Endometrium (tissue), 2 donors: ENCODE measurements at regions not wholly inside any gene's neighbourhood (a gene's known extent, or its start where the extent isn't known, plus 50 kb on each side); places are given as distances from the start of the nearest gene placed in this dataset.

Experiments
- FAIRE-seq: peaks from 2 replicates; lab custom pipeline; 2012; peaks lifted over from hg19 to GRCh38; lab: Jason Lieb, UNC
- donor health status: control.
- donor health status: control.

- FAIRE-seq, result no peak
Measured at GRCh38 chr1:83725735-83726360, 273.1 kb downstream of the TTLL7 start.

GRCh38 chr1:83718338-83718737 is 280.6 kb downstream of the TTLL7 start:
- FAIRE-seq, result no peak

- no peak for FAIRE-seq
Measured at GRCh38 chr1:83717785-83718184, 281.1 kb downstream of the TTLL7 start.

- FAIRE-seq, result no peak
Measured at GRCh38 chr1:83716641-83717040, 282.3 kb downstream of the TTLL7 start.

DNA sequence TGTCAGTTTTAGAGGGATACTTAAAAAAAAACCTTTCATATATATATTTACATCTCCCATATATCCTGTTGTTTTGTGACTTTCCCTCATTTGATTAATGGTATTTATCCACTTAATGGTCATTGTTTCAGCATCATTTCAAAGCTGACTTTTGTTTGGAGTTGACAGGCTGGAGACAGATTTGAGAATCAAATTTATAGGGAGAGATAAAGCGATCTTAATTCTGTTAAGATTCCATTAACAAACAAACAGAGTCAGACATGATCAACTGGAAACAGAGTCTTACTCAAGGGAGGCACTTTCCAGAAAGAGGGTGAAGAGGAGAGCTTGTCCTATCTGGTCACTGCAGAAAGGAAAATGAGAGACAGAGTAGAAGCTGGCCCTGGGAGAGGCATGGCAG is 283.4 kb downstream of the TTLL7 start:
- FAIRE-seq, result no peak

GRCh38 chr1:83709662-83710061 is 289.3 kb downstream of the TTLL7 start:
- no peak for FAIRE-seq

DNA sequence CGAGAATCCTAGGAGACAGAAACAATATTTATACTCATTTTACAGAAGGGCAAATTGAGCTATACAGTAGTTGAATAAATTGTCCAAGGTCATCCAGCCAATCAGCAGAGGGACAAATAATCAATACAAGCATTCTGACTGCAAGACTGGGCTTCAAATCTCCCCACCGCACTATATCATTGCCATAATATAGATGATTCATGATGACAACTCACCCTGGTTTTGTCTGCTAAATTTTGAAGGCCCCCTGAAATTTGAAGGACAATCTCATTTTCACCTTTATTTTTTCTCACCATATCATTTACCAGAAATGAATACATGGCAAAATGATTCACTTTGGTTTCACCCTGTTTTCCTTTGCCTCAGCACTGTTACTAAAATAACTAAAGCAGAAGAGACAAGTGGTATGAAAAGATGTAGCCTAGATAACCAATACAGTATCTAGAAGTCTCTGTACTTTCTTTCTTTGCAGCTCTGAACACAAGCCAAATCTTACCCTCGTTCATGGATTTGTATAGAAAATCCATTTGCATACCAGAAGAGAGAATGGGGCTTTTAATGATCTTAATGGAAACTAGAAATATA is 292.5 kb downstream of the TTLL7 start:
- FAIRE-seq, result no peak

DNA sequence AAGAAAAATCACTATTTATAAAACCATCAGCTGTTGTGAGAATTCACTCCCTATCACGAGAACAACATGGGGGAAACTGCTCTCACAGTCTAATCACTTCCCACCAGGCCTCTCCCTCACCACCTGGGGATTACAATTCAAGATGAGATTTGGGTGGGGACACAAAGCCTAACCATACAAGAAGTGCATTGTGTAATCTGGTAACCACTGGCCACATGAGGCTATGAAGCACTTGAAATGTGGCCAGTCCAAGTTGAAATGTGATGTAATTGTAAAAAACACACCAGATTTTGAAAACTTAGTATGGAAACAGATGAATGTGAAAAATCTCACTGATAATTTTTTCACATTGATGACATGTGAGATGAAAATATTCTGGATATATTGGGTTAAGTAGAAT is 293.8 kb downstream of the TTLL7 start:
- no peak for FAIRE-seq

DNA sequence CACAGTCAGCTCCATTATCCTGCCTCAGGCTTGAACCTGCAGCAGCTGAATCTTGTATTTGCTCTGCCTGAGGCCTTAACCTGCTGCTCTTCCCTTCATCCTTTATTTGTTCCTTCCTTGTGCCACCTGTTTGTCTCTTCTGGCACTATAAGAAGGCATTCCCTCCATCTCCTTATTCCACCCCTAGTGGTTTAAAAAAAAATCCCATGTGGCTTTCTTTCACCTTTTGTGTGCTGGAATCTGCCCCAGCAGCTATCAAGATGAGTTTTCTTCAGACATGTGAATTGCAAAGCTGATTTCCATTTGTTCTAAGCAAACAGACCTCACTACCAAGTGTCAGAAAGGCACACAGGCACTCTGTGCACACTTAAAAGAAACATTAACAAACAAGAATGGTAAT is 294.6 kb downstream of the TTLL7 start:
- FAIRE-seq, result no peak

DNA sequence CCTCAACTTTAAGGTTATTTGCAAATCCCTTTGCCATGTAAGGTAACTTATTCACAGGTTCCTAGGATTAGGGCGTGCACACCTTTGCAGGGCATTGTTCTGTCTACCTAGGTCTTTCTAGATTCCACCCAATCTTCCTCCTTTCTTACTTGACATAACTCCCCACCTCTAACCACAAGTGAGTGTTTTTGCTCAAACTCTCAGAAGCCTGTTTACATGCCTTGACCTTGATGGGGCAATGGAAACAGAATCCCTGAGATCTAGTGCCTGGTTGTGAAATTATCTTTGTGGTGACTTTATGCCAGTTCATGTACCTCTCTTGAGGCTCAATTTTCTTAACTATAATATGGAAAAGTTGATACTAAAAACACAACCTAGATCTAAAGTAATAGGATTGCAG is 296.6 kb downstream of the TTLL7 start:
- no peak for FAIRE-seq

DNA sequence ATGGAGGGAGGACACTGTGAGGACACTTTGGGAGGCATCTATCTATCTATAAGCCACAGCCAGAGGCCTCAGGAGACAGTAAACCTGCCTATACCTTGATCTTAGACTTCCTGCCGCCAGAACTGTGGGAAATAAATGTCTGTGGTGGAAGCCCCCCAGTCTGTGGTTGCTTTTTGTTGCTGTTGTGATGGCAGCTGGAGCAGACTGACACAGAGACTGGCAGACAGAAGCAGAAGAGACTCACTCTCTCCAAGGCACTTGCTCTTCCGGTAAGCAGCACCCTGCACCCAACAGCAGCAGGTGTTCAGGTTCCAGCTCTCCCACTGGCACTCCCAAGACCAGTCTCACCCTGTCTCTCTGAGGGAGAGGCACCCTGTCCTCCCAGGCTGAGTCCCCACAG is 297.6 kb downstream of the TTLL7 start:
- FAIRE-seq, result no peak

DNA sequence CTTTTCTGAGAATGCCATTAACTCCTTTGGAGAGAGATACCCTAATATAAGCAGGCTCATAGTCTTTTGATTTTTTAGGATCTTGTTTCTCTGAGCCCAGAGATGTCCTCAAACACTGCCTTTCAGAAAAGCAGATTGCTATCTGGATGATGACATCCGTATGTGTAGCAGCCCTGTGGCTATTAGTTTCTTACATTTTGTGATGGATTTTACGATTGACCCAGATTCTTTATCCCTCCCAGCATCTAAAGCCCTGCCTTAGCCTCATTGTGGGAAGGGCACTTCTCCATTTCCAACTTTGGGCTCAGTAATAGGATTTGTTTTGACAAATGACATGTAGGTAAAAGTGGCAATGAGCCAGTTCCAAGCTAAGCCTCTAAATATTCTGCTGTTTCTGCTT is 300.3 kb downstream of the TTLL7 start:
- no peak for FAIRE-seq

- FAIRE-seq, result no peak
Measured at GRCh38 chr1:83697961-83698360, 301.0 kb downstream of the TTLL7 start.

- no peak for FAIRE-seq
Measured at GRCh38 chr1:83697220-83697619, 301.7 kb downstream of the TTLL7 start.

DNA sequence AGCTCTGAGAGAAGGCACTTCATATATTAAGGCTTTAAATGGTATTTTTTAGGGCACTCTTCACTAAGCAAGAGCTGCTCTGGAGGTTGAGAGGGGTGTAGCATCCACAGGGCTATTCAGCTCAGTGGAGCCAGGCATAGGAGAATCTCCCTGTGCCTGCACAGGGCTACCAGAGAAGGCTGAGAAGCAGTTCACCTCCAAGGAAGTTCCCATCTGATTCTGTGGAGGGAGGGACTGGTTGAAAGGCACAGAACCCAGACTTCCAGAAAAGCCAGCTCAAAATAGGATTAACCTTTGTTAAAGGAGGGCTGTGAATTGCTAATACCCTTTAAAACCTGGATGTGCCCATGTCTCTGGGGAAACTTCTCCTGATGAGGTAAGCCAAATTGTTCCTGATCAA is 304.5 kb downstream of the TTLL7 start:
- no peak for FAIRE-seq

DNA sequence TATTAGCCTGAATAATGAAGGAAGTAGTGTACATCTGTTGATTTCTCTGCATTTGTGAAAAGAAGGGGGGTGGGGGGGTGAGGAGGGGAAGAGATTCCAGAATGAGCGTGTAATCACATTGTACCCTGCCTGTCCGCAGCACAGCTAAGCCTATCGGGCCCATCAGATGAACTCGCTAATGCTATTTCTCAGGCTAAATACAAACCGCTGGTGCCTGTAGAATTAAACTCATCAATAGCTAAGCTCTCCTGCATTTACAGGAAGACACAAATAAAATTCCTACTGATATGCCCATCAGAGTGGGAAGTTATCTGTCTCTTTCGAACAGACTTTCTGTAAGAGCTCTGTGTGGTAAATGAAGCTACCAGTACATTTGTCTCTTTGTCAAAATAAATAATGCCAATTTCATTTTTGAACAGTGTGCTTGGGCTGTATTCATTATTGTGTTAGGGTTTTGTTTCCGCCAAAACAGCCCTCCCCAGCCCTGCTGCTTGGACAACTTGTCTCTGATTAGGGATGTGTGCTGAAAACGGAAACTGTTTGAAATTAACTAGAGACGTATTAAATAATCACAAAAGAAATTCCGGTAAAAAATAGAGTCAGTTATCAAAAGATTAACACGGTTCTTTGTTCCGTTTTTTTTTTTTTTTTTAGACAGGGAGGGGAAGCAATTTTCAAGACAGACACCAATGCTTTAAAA is 305.4 kb downstream of the TTLL7 start:
- FAIRE-seq, result no peak

DNA sequence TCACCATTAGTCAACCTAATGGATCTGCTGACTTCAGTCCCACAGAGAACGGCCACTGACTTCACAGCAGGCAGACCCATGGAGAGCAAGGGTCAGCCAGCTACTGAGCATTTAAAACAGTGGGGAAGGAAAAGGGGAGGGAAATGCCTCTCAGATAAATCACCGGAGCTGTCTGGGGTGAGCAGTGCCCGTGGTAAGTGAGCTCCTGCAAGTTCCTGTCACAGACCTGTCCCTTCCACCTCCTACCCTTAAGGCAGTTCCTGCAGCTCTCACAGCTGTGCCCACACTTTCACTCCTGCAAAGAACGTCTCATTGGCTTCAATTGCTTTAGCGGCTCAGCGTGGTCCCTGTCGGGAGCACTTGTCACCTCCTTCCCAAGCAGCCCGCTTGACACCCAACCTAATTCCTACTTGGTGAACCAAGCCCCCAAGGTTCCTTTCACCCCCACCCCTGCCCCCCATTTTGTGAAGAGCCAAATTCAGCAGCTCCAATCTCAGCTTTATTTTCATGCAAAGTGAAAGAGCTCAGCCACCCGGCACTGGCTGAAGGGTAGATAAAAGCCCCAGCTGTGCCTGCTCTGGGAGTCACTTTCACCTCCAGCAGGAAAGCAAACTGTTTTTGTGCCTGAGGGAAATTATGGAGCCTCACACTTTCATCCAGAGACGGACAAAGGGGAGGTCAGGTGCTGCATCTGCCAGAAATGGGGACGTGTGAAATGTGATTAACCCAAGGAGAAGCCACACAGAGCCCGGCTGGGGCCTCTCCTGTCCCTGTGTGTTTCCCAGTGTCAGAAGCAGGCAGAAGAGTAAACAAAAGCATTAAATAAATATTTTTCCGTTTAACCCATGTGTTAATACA is 306.2 kb downstream of the TTLL7 start:
- no peak for FAIRE-seq

- FAIRE-seq, result no peak
Measured at GRCh38 chr1:83691953-83692500, 306.9 kb downstream of the TTLL7 start.

- no peak for FAIRE-seq
Measured at GRCh38 chr1:83689921-83690868, 308.7 kb downstream of the TTLL7 start.

DNA sequence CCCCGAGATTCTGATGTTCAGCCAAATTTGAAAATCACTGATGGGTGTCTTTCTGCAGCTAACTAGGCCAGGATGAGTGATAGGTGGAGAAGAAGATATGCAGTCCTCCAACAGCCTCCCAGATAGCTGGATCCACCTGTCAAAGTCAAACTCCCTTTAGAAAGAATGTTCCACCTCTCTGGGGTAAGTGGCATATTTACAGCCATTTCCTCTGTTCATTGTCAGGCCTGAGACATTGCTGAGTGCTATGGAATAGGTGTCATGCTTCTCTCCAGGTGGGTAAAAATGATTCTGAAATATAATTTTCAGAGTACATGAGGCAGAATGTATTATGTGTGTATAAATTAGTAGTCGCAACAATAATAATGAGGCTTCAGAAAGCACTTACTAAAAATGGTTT is 316.8 kb downstream of the TTLL7 start:
- FAIRE-seq, result no peak

DNA sequence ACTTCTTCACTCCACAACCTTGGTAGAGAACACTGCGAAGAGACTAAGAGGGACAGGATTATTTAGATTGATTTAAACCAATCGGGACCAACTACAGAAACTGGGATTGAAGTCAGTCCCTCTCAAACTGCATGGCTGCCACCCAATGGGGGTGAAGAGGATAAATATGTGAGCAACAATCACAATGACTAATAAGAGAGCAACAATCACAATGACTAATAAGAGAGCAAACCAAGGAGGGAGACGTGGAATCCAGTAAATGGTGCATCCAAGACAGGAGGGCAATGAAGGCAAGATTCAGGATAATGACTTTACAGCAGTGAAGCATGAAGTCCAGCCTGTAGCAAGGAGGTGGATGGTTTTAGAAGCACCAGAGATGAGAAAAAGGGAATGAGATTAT is 322.8 kb downstream of the TTLL7 start:
- FAIRE-seq, result no peak
